ENCODE measurements at regions not wholly inside any gene's neighbourhood (a gene's known extent, or its start where the extent isn't known, plus 50 kb on each side); places are given as distances from the start of the nearest gene placed in this dataset.

GRCh38 chr10:10642751-10643150 is 374.9 kb upstream of the CELF2 start:
- no peak for DNase-seq (ENCODE audit: low read depth)

GRCh38 chr10:10644008-10644646 is 373.5 kb upstream of the CELF2 start:
- DNase-seq (ENCODE audit: low read depth) = no peak

GRCh38 chr10:10644676-10645385 is 372.8 kb upstream of the CELF2 start:
- no peak for DNase-seq (ENCODE audit: low read depth)

GRCh38 chr10:10647331-10647730 is 370.3 kb upstream of the CELF2 start:
- no peak for DNase-seq (ENCODE audit: low read depth)

- no peak for DNase-seq (ENCODE audit: low read depth)
Measured at GRCh38 chr10:10657139-10657760, 360.4 kb upstream of the CELF2 start.

- no peak for DNase-seq (ENCODE audit: low read depth)
Measured at GRCh38 chr10:10658172-10658785, 359.4 kb upstream of the CELF2 start.

- DNase-seq (ENCODE audit: low read depth) = no peak
Measured at GRCh38 chr10:10660054-10660453, 357.6 kb upstream of the CELF2 start.

GRCh38 chr10:10661176-10661575 is 356.5 kb upstream of the CELF2 start:
- DNase-seq (ENCODE audit: low read depth) = no peak

GRCh38 chr10:10662716-10663408 is 354.8 kb upstream of the CELF2 start:
- no peak for DNase-seq (ENCODE audit: low read depth)

- no peak for DNase-seq (ENCODE audit: low read depth)
Measured at GRCh38 chr10:10663622-10664021, 354.1 kb upstream of the CELF2 start.

GRCh38 chr10:10665750-10666149 is 351.9 kb upstream of the CELF2 start:
- DNase-seq (ENCODE audit: low read depth) = no peak

GRCh38 chr10:10667466-10667865 is 350.2 kb upstream of the CELF2 start:
- no peak for DNase-seq (ENCODE audit: low read depth)

GRCh38 chr10:10676972-10677371 is 340.7 kb upstream of the CELF2 start:
- no peak for DNase-seq (ENCODE audit: low read depth)

GRCh38 chr10:10677479-10677878 is 340.2 kb upstream of the CELF2 start:
- no peak for DNase-seq (ENCODE audit: low read depth)

GRCh38 chr10:10680496-10680895 is 337.2 kb upstream of the CELF2 start:
- no peak for DNase-seq (ENCODE audit: low read depth)

- no peak for DNase-seq (ENCODE audit: low read depth)
Measured at GRCh38 chr10:10684972-10685371, 332.7 kb upstream of the CELF2 start.

GRCh38 chr10:10685566-10685965 is 332.1 kb upstream of the CELF2 start:
- no peak for DNase-seq (ENCODE audit: low read depth)

- no peak for DNase-seq (ENCODE audit: low read depth)
Measured at GRCh38 chr10:10687751-10688150, 329.9 kb upstream of the CELF2 start.

GRCh38 chr10:10699427-10699826 is 318.2 kb upstream of the CELF2 start:
- DNase-seq (ENCODE audit: low read depth) = no peak

GRCh38 chr10:10701084-10701611 is 316.5 kb upstream of the CELF2 start:
- DNase-seq (ENCODE audit: low read depth) = no peak

- DNase-seq (ENCODE audit: low read depth) = no peak
Measured at GRCh38 chr10:10702211-10702610, 315.5 kb upstream of the CELF2 start.

GRCh38 chr10:10703382-10703781 is 314.3 kb upstream of the CELF2 start:
- no peak for DNase-seq (ENCODE audit: low read depth)

Measured in stimulated activated CD8-positive, alpha-beta memory T cell treated with anti-CD3 and anti-CD28 coated beads, Interleukin-15, amount 100 ng/mL, for 24 hours (primary cell).